ENCODE measurements at regions not wholly inside any gene's neighbourhood (a gene's known extent, or its start where the extent isn't known, plus 50 kb on each side); places are given as distances from the start of the nearest gene placed in this dataset.
"Not testable (repeated sequence)": the region's sequence is repeated elsewhere in the genome, so short reads cannot be mapped to it uniquely, and the experiment has no call there.

GRCh38 chr11:98003606-98004371, 1017.0 kb upstream of the CNTN5 start:
- DNase-seq (ENCODE audit: low read depth), result no peak

DNA sequence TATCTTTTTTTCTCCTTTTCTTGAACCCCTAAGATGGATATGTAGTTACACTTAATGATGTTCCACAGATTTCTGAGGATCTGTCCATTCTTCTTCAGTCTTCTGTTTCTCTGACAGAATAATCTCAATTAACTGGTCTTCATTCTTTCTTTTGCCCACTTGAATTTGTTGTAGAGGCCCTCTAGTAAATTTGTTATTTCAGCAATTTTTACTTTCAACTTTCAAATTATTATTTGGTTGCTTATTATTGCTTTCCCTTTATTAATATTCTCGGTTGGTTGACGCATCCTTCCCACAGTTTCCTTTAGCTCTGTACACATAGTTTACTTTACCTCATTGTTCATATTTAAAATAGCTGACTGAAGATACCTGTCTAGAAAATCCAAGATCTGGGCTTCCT, 1013.7 kb upstream of the CNTN5 start:
- DNase-seq (ENCODE audit: low read depth), result no peak

DNA sequence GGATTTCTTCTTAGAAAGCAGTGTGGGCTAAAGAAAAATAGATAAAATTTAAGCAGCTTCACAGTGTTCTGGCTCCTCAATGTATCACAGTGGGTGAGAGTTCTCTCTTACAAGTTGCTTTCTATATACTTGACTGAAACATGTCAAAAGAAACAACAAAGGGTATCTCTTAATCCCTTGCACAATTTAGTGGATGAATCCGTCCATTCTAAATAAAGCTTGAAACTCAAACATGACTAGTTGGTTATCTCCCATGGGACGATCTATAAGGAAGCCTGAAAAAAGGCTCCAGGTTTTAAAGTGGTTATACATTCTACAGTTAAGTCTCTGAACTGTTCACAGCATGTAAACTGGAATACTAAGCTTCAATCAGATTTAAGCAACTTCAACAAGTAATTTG, 993.1 kb upstream of the CNTN5 start:
- no peak for DNase-seq (ENCODE audit: low read depth)

DNA sequence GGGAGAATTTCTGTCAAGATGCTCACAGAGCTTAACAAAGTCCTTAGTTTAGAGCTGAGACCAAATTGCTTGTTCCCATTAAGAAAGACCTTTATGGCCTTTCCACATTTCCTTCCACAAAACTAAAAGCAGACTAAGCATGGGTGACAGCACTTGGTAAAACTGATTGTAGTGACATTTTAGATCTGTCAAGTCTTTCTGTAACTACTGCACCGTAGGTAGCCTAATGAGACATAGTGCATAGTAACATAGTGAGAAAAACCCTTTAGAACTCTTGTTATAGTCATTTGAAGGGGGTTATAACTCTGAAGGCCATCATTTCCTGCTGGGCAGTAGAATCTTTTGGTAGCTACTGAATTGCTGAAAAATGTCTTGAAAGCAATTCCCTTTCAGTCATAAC, 990.9 kb upstream of the CNTN5 start:
- DNase-seq (ENCODE audit: low read depth), result no peak

GRCh38 chr11:98036810-98037209, 983.9 kb upstream of the CNTN5 start:
- no peak for DNase-seq (ENCODE audit: low read depth)

DNA sequence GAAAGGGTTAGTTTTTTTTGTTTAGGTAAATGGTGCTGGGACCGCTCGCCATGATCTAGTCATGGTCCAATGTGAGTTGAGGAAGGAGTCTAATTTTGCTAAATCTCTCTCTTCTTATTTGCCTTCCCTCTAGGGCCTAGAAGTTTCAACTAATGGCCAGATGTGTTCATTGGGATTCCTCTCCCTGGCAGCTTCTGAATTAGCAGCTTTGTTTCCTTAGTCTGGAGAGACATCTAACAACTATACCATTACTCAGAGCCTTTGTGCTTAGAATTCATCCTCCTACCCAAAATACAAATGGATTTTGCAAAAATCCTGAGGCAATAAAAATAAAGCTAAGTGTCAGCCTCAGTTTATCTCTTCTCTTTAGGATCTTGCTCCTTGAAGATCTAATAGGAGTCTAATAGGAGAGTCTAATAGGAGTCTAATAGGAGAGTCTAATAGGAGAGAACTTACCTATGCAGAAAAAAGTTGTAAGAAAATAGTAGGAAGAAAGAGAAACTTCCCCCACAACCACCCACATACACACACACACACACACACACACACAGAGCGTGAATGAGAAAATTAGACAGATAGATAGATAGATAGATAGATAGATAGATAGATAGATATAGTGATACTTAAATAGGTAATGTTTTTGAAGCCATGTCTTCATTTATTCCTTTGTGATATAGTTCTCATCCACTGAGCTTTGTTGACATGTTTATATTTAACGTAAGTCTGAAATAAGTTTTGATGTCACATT, 980.5 kb upstream of the CNTN5 start:
- no peak for DNase-seq (ENCODE audit: low read depth)

DNA sequence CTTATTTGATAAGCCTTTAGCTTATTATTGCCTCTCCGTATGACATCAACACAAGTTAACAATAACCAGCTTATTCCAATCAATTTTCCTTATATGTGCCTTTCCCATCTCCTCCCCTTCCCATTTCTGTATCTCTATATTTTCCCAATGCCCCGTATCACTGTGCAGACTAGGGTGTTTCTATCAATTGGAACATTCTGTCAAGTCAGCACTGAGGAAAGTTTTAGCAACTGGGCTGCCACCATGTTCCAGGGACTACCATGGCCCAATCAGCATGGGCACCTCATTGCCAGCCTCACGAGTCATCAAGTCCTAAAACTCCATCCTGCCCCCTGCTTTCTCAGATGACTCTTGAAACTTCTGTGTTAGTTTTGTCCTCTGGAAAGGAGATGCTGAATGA, 973.1 kb upstream of the CNTN5 start:
- no peak for DNase-seq (ENCODE audit: low read depth)

GRCh38 chr11:98053851-98054250, 966.9 kb upstream of the CNTN5 start:
- DNase-seq (ENCODE audit: low read depth), result no peak

- DNase-seq (ENCODE audit: low read depth), result no peak
These were observed 963.8 kb upstream of the CNTN5 start for GRCh38 chr11:98056945-98057344.

DNA sequence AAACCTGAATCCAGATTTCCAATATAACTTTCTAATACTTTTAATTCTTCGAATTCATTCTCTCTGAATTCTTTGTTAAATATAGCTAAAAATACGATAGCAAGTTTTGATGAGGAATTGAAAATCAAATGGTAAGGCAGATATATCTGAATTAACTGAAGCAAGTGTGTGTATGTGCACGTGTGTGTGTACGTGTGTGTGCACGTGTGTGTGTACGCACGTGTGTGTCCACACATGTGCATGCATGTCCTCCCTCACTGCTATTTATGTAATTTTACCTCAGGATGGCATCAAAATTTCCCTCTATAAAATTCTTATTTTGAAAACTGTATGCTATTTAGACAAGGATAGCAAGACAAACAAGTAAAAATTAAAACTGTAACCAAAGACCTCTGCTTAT, 961.3 kb upstream of the CNTN5 start:
- no peak for DNase-seq (ENCODE audit: low read depth)

DNA sequence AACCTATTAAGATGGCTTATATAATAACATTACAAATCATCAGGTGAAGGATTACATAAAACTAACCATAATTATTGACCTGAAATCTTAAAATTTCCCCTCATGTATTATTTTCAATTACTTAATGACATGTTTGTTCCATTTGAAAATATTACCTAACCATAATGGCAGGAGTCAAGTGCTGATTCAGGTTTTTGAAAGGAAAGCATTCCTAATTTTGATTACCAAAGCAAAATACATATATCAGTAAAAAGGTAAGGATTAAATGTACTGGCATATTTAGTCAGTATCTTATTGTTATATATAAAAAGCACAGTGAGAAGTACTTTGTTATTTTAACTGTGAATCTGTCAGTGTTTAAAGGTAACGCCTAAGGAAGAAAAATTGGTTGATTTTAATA, 960.0 kb upstream of the CNTN5 start:
- no peak for DNase-seq (ENCODE audit: low read depth)

GRCh38 chr11:98061858-98062257, 958.9 kb upstream of the CNTN5 start:
- no peak for DNase-seq (ENCODE audit: low read depth)

DNA sequence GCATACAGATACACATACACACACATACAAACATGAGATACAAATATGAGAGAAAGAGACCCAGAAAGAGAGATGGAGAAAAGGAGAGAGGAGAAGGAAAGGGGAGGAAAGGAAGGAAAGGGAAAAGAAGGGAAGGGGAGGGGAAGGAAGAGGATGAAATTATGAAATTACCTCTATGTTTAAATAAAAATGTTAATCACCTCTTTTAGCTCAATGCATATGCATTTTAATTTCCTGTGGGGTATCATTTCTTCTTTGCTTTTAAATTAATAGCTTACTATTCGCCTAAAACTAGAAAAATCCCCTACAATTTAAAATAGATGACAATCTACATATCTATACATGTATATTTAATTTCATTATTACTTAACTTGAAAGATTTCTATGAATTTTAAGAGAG, 958.0 kb upstream of the CNTN5 start:
- DNase-seq (ENCODE audit: low read depth), result no peak

- no peak for DNase-seq (ENCODE audit: low read depth)
These were observed 952.5 kb upstream of the CNTN5 start for GRCh38 chr11:98068251-98068650.

- DNase-seq (ENCODE audit: low read depth), result not testable (repeated sequence)
These were observed 951.6 kb upstream of the CNTN5 start for GRCh38 chr11:98069147-98069546.

DNA sequence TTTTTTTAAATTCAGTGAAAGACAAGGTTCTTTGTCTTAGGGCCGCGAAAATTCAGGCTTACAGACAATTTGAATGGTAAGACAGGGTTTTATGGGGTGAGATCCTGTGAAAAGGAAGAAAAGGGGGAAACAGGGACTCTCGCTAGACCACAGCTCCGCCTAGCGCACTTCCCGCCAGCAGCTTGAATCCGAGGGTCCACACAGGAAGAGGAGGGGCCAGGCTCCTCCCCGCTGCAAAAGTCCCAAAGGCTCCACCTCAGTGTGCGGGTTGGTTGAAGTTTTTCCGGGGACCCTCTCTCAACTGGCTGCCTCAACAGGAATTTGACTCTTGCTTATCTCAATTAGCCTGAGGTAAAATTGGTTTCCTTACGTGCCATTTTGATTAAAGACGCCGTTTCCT, 950.9 kb upstream of the CNTN5 start:
- DNase-seq (ENCODE audit: low read depth), result no peak

DNA sequence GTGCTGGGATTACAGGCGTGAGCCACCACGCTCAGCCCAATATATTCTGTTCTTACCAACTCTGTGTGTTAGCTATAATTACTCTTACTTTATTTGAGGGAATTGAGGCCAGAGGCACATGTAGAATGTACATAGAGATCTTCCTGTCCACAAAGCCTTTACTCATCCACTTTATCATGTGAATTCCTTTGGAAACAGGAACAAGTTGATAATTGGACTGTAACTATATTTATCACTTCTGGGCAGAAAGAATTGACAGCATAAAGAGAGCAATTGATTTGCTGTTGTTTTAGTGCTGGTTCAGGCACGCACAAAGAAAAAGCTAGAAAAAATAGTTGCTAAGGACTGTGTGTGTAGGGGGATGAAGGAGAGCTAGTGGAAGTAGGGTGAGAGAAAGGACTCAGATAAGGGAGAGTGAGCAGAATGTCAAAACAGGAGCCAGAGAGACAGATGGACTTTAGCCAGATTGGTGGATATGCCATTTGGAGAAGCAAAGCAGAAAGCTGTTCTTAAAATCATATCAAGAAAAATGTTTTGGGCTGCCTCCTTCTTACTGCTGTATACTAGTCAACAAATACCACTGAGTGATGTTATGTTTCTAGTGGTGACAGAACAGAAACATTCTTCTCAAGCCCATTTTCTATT, 929.8 kb upstream of the CNTN5 start:
- DNase-seq (ENCODE audit: low read depth), result no peak

GRCh38 chr11:98099371-98099770, 921.4 kb upstream of the CNTN5 start:
- no peak for DNase-seq (ENCODE audit: low read depth)

DNA sequence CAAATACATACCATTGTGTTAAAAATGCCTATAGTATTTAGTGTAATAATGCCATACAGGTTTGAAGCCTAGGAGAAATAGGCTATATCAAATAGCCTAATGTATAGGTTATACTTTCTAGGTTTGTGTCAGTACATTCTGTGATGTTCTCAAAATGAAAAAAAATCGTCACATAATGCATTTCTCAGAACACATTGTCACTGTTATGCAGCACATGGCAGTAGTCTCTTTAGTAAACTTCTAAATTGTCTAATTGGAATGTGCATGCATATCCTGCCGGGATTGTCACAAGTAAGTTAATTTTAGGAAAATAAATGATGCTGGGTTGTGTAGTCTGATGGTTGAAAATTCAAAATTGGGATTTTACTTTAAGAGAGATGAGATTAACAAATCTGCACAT, 920.1 kb upstream of the CNTN5 start:
- DNase-seq (ENCODE audit: low read depth), result no peak

- DNase-seq (ENCODE audit: low read depth), result no peak
These were observed 919.4 kb upstream of the CNTN5 start for GRCh38 chr11:98101329-98101728.

DNA sequence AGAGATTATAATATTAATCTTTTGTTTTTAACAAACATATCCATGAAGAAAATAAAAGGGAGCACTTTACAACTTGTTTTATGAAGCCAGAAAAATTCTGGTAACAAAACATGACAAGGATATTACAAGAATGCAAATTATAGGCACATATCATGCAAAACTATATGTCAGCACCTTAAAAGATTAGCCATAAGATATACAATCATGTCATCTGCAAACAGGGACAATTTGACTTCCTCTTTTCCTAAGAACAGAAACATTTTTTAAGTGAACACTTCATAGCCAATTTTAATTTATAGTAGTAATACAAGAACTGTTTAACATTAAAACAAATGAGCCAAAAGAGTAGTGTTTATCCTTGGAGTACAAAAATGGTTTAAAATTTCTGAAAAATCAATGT, 916.5 kb upstream of the CNTN5 start:
- no peak for DNase-seq (ENCODE audit: low read depth)

- no peak for DNase-seq (ENCODE audit: low read depth)
These were observed 913.0 kb upstream of the CNTN5 start for GRCh38 chr11:98107736-98108135.

GRCh38 chr11:98110030-98110429, 910.7 kb upstream of the CNTN5 start:
- DNase-seq (ENCODE audit: low read depth), result no peak
